NCI-H1930 (cell line): ENCODE measurements at regions not wholly inside any gene's neighbourhood (a gene's known extent, or its start where the extent isn't known, plus 50 kb on each side); places are given as distances from the start of the nearest gene placed in this dataset.
"Not testable (repeated sequence)": the region's sequence is repeated elsewhere in the genome, so short reads cannot be mapped to it uniquely, and the experiment has no call there.

Experiments
- DNase-seq, 2 experiments: peaks; one replicate each; lab custom pipeline; 2025; lab: John Stamatoyannopoulos, UW

DNA sequence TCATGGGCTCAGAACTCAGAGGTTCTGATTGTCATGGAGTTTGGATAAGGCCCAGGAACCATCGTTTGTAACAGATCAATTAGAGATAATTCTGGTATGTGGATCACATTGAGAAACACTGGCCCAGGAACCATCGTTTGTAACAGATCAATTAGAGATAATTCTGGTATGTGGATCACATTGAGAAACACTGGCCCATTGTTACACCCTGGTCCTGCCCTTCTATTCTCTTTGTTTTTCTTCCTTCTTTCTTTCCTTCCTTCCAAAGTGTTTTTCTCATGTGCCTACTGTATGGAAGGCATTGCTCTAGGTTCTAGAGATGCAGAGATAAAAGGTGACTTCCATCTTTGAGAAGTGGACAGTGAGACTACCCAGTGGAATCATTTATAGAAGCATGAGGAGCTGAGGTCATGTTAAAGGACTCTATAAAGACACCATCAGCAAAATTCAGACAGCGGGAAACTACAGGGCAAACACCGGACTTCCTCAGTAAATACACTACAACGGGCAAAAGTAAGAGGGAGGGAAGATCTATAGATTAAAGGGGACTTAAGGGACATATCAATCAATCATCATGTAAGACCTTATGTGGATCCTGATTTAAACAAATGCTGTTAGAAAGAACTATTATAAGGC lies 153.8 kb downstream of the UNC5CL start:
- no peak for DNase-seq

DNA sequence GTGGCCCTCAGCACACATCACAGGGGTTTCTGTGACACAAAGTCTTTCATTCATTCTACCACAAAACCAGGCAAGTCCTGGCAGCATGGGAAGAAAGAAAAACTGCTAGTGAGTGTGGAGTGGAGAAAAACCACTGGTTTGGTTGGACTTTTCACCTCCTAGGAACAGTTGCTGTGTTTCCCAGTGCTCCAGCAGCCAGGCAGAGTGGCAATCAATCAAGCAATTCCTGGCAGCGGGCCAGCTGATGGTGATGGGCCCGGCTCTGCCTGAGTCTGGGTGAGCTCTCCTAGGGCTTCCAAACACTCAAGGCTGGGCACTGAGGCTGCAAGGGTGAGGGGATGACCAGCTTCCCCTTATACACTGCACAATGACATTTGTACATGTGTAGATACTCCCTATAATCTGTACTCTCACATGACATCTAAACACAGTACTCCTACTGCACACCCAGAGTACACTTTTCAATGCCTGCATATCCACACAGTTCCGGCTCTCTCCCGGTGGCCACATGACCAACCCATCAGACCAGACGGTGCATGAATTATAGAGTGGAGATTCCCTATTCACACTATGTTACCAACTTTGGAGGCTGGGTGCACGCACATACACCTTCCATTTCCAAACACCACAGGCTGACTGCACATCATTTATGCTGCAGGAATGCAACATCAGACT lies 156.6 kb downstream of the UNC5CL start:
- DNase-seq, result no peak

DNA sequence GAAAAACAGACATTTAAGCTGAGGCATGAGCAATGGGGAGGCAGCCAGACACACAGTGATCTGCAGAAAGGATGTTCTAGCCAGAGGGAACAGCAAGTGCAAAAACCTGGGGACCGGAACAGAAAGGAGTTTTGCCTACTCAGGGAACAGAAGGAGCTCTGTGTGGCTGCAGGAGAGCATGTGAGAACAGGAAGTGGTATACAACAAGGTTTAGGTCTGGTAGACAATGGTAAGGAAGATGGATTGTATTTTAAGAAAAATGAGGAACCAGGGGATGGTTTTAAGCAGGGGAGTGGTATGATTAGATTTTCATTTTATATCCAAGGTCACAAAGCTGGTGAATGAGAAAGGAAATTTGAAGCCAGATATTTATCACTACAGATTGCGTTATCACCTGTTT lies 157.5 kb downstream of the UNC5CL start:
- DNase-seq, result no peak

DNA sequence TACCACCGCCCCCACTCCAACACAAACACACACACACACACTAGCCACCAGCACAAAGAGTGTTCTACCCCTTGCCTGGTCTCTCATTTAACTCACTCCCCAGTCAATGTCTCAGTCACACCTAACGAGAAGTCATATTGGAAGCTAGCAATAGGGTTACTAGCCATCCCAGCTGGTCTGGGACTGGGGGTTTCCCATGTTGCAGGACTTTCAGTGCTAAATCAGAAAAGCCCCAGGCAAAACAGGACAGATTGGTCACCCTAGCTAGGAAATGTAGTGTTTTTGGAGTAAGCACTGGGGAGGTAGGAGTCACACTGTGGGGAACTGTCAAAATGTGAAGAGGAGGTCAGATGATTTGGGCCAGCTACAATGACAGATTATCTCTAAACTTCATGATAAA lies 158.1 kb downstream of the UNC5CL start:
- no peak for DNase-seq

DNA sequence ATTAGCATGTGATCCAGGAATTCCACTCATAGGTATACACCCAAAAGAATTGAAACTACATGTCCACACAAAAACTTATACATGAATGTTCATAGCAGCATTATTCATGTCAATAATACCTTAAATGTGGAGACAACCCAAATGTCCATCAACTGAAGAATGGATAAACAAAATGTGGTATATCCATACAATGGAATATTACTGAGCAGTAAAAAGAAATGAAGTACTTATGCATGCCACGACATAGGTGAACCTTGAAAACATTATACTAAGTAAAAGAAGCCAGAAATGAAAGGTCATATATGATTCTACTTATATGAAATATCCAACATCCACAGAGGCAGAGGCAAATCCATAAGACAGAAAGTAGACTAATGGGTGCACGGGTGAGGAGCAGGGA lies 159.9 kb downstream of the UNC5CL start:
- DNase-seq, result no peak

DNA sequence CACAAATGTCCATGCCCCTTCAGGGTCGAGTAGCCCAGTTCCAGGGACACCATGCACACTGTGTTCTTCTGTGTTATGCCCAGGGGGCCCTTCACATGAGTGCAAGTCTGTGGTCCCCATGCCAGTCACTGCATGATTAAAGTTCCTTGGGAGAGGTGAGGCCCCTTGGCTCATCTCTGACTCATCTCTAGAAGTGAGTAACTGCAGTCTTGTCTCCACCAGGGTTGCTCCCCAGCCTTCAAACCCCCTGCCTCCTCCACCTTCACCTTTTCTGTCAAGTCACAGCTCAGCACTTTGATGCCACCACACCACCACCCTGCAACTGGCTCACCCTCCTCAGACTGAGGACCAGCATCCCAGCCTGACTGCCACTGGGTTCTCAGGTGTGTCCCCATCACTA lies 161.7 kb downstream of the UNC5CL start:
- DNase-seq, result no peak

DNA sequence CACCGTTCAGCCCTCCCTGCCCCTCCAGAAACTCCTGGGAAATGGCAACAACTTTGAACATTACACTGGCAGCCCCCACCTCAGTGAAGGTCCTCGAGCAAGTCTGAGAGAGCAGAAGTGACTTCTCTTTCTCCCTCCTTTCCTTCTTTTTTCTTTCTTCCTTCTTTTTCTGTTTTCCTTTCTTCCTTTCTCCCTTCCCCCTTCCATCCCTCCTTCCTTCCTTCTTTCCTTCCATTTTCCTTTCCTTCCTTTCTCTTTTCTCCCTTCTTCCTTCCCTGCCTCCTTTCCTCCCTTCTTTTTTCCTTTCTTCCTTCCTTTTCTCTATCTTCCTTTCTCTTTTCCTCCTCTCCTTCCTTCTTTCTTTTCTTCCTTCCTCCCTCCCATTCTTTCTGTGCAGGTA lies 162.7 kb downstream of the UNC5CL start:
- no peak for DNase-seq

DNA sequence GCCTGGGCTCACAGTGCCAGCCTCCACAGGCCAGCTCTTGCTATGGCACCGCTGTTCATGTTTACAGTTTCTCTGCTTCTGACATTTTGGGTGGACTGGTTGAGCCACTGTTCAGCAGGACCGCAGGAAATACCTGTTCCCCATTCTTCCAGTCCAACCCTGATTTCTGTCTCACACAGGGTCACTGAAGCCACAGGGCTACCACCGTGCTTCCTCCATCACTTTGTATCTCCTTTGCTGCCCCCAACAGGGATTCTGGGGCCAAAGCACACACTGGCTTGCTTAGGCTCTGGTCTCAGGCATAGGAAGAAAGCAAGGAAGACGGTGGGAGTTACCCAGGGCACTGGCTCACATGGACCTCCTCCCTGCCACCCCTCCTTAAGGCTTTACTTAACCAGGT lies 164.5 kb downstream of the UNC5CL start:
- peak in 1 of 2 experiments; percentile 8 for DNase-seq

DNA sequence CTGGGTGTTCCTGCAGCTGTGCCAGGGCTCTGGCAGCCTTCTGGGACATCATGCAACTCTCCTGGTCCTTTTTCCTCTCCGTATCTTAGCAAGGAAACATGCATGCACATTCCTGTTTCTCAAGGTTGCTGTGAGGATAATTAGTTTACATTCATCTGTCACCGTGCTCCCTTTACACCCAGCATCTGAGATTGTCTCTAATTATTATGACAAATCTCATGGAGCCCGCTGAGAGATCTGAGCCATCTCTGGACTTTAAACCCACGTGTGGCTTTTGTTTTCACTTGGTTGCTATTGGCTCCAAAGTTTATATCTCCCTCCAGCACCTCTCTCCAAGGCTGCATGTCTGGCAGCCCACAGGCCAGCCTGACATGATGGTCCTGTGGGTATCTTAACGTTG lies 167.6 kb downstream of the UNC5CL start:
- no peak for DNase-seq

DNA sequence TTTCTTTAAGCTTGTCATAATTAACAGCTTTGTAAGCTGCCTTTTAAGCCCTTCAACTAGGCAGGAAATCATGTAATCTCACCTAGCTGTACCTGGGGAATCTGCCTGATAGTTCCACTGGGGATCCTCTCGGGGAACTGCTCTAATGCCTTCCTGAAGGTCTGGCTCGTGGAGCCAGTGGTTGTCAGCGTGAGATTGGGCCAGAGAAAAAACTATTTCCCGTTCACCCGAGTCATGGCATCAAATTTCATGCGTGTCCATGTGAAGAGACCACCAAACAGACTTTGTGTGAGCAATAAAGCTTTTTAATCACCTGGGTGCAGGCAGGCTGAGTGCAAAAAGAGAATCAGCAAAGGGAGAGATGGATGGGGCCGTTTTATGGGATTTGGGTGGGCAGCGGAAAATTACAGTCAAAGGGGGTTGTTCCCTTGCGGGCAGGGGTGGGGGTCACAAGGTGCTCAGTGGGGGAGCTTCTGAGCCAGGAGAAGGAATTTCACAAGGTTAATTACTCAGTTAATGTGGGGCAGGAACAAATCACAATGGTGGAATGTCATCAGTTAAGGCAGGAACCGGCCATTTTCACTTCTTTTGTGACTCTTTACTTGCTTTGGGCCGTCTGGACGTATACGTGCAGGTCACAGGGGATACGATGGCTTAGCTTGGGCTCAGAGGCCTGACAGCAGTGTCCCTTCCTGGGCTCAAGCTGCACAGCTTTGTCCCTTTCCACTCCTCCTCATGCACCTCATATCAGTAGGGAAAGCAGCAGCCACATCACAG lies 170.7 kb downstream of the UNC5CL start:
- DNase-seq, result not testable (repeated sequence)

DNA sequence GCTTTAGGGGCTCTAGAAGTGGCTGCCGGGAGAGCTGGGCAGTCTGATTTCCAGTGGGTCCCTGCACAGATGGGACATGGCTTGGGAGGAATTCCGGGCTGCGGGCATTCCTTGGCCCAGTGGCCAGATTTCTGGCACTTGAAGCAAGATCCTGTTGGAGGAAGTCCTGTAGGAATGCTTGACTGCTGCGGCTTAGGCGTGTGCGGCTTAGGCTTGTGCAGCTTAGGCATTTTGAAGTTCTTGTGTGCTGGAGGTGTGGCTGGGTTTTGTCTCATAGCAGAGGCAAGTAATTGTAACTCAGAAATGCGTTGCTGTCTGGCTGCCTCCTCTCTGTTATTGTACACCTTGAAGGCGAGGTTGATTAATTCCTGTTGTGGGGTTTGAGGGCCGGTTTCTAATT lies 171.5 kb downstream of the UNC5CL start:
- DNase-seq, result not testable (repeated sequence)

DNA sequence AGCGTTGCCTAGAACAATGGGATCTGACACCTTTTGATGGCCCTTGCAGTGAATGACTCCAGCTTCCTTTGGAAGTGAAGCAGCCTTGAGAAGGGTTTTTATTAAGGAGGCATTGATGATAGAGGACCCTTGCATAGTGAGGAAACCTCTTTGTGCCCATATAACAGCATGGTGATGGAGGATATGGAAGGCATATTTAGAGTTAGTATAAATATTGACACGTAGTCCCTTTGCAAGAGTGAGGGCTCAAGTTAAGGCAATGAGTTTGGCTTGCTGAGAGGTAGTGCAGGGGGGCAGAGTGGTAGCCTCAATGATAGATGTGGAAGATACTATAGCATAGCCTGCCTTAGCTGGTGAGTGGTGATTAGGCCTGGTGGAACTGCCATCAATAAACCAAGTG lies 173.8 kb downstream of the UNC5CL start:
- not testable (repeated sequence) for DNase-seq

DNA sequence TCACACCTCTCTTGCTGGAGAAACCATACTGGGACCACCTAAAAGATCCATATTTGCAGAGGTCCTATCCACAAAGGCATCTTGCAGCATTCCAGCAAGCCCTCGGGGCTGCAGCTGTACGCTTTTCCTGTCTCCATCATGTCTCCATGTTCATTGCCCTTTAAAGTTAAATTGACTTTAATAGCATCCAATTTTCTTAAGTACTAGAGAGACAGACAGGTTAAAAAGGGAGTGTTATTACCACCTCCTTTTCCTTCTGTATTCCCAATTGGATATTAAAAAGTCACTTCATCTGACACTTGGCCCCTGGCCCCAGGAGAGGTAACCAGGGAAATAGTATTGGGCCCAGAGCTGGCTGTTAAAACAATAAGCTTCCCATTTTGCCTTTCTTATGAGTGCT lies 178.6 kb downstream of the UNC5CL start:
- DNase-seq, result no peak

DNA sequence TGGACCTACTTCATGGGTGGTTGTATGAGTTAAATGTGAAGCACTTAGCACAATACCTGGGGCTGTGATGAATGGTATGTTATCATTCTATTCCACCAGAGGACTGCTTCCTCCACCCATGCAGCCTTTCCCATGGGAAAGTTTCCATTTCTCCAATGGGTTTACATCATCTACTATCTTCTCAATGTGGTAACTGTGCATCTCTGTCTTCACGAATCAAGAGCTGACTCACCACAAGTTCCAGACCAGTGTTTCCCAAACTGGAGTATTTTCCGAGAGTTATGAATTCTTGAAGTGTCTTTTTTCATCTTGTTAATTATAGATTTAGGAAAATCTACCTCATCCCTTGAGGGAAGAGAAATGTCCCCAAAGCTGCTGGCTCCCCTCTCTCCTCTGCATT lies 182.8 kb downstream of the UNC5CL start:
- no peak for DNase-seq

DNA sequence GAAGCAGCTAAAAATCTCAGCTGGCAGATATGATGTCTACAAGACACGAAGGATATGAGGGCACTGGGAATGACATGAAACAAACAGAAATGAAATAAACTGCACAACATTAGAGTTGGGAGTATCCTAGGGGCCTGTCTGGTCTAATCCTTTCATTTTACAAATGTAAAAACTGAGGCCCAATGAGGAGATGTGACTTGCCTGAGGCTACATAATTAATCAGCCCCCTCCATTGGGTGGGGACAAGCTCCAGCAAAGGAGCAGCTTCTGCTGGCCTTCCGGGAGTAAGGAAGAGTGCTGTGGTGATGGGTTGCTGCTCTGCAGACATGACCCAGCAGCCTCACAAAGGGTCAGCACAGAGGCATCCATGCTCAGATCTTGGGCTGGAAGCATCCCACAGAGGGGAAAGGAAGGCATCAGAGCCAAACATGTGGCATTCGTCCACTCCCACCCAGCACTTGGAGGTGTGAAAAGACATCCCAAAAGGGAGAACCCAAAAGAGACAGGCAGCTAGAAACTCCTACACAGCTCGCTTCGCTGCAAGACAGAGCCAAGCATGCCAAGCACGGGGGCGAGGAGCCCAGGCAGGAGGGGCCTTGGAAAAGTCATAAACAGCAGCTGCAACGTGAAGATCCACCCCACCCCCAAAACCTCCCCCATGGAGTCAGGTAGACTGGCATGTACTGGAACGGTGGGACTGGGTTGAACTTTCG lies 183.7 kb downstream of the UNC5CL start:
- no peak for DNase-seq

DNA sequence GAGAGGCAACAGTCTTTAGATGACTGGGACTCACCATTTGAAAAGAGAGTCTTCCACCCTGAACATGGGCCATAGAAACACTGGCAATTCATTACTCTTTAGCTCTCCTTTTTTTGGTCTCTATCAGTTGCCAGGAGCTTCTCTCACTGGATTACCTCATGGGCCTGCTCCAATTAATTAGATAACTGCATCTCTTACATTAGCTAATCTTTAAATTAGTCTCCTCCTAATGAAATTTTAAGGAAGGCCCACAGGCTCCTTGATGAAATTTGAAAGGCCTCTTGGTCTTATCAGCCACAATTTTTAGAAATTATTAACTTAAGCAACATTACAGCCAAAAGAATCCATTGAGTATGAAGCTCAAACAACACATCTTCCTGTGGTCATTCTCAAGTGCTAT lies 184.4 kb downstream of the UNC5CL start:
- DNase-seq, result no peak

DNA sequence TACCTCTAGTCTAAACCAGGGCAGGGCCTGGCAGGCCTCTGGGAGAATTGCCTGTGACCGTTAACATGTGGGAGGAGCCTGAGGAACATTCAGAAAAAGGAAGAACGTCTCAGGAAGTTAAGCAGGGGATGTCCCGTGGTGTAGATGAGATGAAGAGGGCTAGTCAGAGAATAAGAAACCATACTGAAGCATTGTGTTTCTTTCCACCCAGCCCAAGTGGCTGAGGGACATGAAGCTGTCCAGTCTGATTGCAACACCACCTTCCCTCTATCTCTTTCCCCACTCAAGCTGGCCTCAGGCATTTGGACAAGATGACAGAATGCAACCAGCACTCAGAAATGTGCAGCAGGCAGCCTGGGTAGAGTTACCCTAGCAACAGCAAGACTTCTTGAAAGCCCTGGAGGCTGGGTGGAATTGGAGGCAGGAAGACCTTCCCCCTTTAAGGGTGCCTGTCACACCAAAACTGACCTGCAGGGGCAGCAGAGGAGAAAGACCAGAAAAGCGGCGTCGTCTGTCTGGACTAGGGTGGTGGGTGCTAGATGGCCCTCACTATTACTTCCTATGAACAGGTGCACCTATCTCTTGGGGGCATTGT lies 186.1 kb downstream of the UNC5CL start:
- DNase-seq, result peak in 1 of 2 experiments; percentile 3

DNA sequence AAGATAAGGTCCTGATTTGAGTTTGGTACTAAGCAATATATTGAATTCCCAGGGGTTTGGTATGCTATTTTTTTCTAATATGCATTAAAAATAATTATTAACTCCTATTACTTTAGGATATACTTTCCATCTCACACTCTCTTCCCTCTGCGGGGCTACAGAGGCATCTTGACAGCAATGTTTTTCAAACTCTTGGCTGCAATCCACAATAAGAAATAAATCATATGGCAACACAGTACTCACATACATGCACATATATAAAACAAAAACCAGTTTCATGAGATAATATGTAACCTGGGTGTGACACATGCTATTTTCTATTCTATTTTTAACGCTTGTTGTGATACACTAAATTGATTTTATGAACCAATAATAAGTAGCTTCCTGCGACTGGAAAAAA lies 189.5 kb downstream of the UNC5CL start:
- no peak for DNase-seq

DNA sequence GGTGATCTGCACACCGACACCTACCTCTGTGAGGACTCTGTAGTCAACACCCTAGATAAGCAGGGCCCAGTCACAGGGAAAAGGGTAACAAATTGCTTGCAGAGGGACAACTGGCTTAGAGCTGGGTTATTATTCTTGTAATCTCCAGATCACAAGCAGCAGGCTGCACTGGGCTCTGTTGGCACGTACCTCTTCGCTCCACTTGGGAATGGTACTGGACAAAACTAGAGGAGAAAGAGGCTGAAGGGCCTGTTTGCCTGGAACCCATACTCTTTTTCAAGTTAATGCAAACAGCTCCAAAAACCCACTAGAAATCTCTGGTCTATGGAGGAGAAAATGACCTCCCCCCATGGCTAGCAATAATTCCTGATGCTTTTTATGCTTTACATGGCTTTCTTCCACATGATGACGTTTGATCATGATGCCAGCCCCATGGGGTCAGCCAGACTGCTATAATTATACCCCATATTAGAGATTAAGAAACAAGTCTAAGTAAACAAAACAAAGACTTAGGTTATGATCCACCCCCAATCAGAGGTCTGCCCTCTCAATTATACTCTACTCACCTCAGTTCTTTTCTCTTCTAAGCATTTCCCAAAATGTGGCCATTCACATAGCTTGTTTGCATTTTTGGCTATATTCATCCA lies 190.0 kb downstream of the UNC5CL start:
- DNase-seq, result no peak

DNA sequence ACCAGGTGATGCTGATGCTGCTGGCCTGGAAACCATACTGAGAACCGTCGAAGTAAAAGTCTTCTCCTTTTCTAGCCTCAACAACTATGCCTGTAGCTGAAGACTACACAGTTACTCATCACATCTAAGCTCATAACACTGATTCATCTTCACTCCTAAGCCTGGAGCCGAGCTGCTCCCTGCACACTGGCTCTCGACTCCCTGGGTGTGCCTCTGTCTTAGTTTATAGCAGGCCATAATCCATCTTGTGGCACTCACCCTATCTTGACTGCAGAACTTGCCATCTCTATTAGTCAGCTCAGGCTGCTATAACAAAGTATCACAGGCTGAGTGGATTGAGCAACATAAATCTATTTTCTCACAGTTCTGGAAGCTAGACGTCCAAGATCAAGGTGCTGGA lies 191.0 kb downstream of the UNC5CL start:
- DNase-seq, result no peak

DNA sequence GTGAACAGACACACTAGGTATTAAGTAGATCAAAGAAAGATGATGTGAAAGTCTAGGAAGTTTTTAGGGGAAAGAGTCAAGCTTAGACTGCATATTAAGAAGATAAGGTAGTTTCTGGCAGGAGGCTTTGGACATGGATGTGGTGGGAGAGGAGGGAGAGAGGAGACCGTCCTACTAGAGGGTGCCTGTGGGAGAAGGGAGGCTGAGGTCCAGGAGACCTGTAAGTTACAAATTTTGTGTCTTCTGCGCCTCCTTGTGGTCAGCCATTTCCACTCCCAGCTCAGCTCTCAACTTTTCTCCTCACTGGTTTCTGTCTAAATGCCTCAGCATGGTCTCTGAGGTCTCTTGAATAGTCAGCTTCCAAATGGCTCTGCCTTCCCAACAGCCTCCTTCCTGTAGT lies 193.5 kb downstream of the UNC5CL start:
- peak in 1 of 2 experiments; percentile 22 for DNase-seq

DNA sequence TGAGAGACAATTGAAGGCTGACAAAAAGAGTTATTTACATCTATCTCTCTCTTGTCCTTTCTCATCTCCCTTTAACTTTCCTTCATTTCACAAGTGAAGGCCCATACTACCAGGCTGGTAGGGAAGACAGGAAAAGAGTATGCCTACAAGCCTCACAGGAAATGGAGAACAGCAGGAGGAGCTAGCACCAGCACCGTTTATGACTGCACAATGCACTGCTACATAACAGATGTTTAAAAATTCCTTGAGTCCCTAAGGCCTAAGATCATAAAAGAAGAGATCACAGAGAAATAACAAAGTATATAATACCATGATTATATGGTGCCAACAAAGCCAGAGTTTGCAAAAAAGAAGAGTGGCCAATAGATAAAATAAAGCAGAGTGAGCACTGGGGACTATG lies 194.8 kb downstream of the UNC5CL start:
- no peak for DNase-seq
